Activated T-cell treated with anti-CD3 and anti-CD28 coated beads, Interleukin-2, amount 50 U/mL, for 24 hours (primary cell): ENCODE measurements at regions not wholly inside any gene's neighbourhood (a gene's known extent, or its start where the extent isn't known, plus 50 kb on each side); places are given as distances from the start of the nearest gene placed in this dataset.
"Not testable (repeated sequence)": the region's sequence is repeated elsewhere in the genome, so short reads cannot be mapped to it uniquely, and the experiment has no call there.

Source experiments
- DNase-seq: peaks from one replicate; pipeline ENCODE4 v3.0.0-alpha.2; 2020
- H3K27ac Mint-ChIP-seq: 2 replicates; pipeline ENCODE4 v1.8.0; 2020; ENCODE audit warnings: mild to moderate bottlenecking, mixed read lengths
- H3K27me3 Mint-ChIP-seq: 2 replicates; pipeline ENCODE4 v1.8.0; 2020; ENCODE audit warnings: mixed read lengths
- H3K36me3 Mint-ChIP-seq: 2 replicates; pipeline ENCODE4 v1.8.0; 2020; ENCODE audit warnings: low read depth, mixed read lengths
- H3K4me1 Mint-ChIP-seq: 2 replicates; pipeline ENCODE4 v1.8.0; 2020; ENCODE audit warnings: low read depth, mixed read lengths
- H3K4me3 Mint-ChIP-seq: 2 replicates; pipeline ENCODE4 v1.8.0; 2020; ENCODE audit warnings: mild to moderate bottlenecking, moderate library complexity, mixed read lengths
- H3K9me3 Mint-ChIP-seq: 2 replicates; pipeline ENCODE4 v1.8.0; 2020; ENCODE audit warnings: mixed read lengths

GRCh38 chr2:54047658-54048057 lies 67.8 kb upstream of the ACYP2 start:
- Mint-ChIP-seq H3K4me3 (no peak overlapping the region), H3K9me3 (no peaks in the 10 kb centered on the region), H3K36me3 (peaks cover 20% of the 10 kb centered on the region), H3K4me1 (peaks cover 31% of the 10 kb centered on the region), H3K27me3 (no peaks in the 10 kb centered on the region), H3K27ac (no peak overlapping the region)
- DNase-seq, result no peak

DNA sequence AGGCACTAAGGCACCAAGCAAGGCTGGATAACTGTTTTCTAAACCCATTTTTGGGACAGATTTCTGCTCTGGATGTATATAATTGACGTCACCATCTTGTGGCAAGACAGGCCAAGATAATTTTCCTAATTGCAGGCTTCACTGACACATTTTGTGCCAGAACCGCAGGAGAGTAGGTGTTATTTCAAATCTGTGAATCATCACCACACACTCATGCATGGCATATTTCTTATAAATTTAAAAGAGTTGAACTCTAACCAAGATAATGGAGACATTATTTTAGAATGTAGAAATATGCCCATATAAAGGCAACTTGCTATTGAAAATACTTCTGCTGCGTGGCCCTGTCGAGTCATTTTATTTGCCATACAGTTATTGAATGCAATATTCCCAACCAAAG lies 68.3 kb upstream of the ACYP2 start:
- peaks cover 17% of the 10 kb centered on the region for H3K36me3 Mint-ChIP-seq
- H3K9me3 Mint-ChIP-seq, result no peaks in the 10 kb centered on the region
- peaks cover 36% of the 10 kb centered on the region for H3K4me1 Mint-ChIP-seq
- H3K27me3 Mint-ChIP-seq, result no peaks in the 10 kb centered on the region
- H3K4me3 Mint-ChIP-seq, result no peak overlapping the region
- H3K27ac Mint-ChIP-seq, result no peak overlapping the region
- DNase-seq, result no peak

DNA sequence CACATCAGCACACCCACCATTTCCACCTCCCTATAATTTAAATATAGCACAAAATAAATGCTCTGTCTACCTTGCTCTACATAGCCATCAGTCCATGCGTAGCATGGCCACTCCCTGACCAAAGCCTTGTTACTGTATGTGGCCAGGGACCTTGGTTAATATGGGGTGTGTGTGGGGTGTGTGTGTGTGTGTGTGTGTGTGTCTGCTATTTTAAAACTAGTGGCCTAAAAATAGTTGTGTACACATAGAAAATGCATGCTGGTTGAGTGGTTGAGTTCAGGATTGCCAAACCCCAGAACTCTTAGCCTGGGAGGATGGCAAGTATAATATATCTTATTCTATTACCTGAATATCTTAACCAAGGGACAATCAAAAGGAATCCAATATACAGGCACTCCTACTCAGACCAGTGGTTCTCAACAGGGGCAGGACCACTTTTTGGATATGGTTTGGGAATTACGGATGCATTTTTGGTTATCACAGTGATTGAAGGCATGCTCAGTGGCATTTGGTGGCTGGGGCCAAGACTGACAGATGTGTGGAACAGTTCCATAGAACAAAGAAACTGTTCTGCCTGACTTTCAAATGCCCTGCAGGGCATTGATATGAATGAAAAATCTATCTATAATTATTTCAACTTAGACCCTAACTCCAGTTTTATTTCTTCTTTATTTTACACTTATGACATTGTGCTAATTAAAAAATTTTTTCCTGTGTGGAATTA lies 72.3 kb upstream of the PSME4 start:
- no peak overlapping the region for H3K27ac Mint-ChIP-seq
- peaks cover 27% of the 10 kb centered on the region for H3K4me1 Mint-ChIP-seq
- no peaks in the 10 kb centered on the region for H3K9me3 Mint-ChIP-seq
- H3K36me3 Mint-ChIP-seq, result peaks cover 9% of the 10 kb centered on the region
- no peak overlapping the region for H3K4me3 Mint-ChIP-seq
- no peaks in the 10 kb centered on the region for H3K27me3 Mint-ChIP-seq
- DNase-seq, result no peak

DNA sequence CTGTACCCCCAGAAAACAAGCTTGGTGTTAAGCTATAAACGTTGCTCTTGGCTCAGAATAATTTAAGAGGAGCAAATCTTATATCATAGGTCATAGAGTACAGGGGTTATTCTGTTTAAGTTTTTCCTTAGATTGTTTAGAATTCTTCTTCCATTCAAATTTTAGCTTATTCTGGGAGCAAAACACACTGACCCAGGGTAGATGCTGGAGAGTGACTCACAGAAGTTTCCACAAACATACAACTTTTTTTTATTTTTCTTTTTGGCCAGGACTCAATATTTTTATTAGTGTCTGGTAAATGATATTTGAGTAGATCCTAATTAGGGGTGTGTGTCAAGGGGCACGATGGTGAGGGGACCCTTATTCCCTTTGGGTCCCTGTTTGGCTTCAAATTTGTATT lies 71.5 kb upstream of the PSME4 start:
- H3K9me3 Mint-ChIP-seq, result no peaks in the 10 kb centered on the region
- H3K4me3 Mint-ChIP-seq, result no peak overlapping the region
- no peak overlapping the region for H3K27ac Mint-ChIP-seq
- H3K4me1 Mint-ChIP-seq, result peaks cover 21% of the 10 kb centered on the region
- H3K36me3 Mint-ChIP-seq, result peaks cover 9% of the 10 kb centered on the region
- DNase-seq, result no peak
- no peaks in the 10 kb centered on the region for H3K27me3 Mint-ChIP-seq

GRCh38 chr2:54041135-54041534 lies 70.3 kb upstream of the PSME4 start:
- peak; percentile 72 for DNase-seq
- H3K4me1 Mint-ChIP-seq, result peaks cover 11% of the 10 kb centered on the region
- H3K9me3 Mint-ChIP-seq, result no peaks in the 10 kb centered on the region
- no peak overlapping the region for H3K4me3 Mint-ChIP-seq
- peaks cover 9% of the 10 kb centered on the region for H3K36me3 Mint-ChIP-seq
- H3K27ac Mint-ChIP-seq, result no peak overlapping the region
- no peaks in the 10 kb centered on the region for H3K27me3 Mint-ChIP-seq

- Mint-ChIP-seq H3K27me3 (no peaks in the 10 kb centered on the region), H3K4me1 (peaks cover 11% of the 10 kb centered on the region), H3K36me3 (peaks cover 8% of the 10 kb centered on the region), H3K4me3 (no peak overlapping the region), H3K27ac (no peak overlapping the region), H3K9me3 (no peaks in the 10 kb centered on the region)
- DNase-seq, result no peak
Measured at GRCh38 chr2:54040685-54041084, 69.9 kb upstream of the PSME4 start.

- Mint-ChIP-seq H3K4me3 (no peak overlapping the region), H3K27me3 (no peaks in the 10 kb centered on the region), H3K27ac (no peak overlapping the region), H3K36me3 (peaks cover 6% of the 10 kb centered on the region), H3K4me1 (peaks cover 11% of the 10 kb centered on the region), H3K9me3 (no peaks in the 10 kb centered on the region)
- DNase-seq, result no peak
Measured at GRCh38 chr2:54040250-54040649, 69.5 kb upstream of the PSME4 start.

DNA sequence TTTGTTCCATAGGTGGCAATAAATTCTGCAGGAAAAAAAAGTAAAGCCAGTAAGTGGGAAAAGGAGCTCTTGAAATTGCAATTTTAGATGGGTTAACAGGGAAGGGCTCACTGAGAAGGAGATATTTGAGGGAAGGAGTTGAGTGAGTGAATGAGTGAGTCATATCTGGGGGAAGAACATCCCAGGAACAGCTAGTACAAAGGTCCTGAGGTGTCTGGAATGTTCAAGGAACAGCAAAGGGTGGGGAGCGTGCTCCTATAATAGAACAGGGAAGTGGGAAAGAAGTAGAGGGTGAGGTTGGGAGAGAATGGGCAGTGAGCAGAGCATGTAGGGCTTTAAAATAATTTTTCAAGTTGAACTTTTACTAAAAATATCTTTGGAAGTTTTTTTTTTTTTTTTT lies 68.0 kb upstream of the PSME4 start:
- no peak for DNase-seq
- Mint-ChIP-seq H3K27ac (no peak overlapping the region), H3K4me1 (peaks cover 8% of the 10 kb centered on the region), H3K27me3 (no peaks in the 10 kb centered on the region), H3K36me3 (no peaks in the 10 kb centered on the region), H3K9me3 (no peaks in the 10 kb centered on the region), H3K4me3 (no peak overlapping the region)

GRCh38 chr2:54031288-54031687 lies 60.5 kb upstream of the PSME4 start:
- H3K4me1 Mint-ChIP-seq, H3K36me3 Mint-ChIP-seq, H3K4me3 Mint-ChIP-seq, H3K27me3 Mint-ChIP-seq, H3K9me3 Mint-ChIP-seq, H3K27ac Mint-ChIP-seq, DNase-seq: not testable (repeated sequence)

DNA sequence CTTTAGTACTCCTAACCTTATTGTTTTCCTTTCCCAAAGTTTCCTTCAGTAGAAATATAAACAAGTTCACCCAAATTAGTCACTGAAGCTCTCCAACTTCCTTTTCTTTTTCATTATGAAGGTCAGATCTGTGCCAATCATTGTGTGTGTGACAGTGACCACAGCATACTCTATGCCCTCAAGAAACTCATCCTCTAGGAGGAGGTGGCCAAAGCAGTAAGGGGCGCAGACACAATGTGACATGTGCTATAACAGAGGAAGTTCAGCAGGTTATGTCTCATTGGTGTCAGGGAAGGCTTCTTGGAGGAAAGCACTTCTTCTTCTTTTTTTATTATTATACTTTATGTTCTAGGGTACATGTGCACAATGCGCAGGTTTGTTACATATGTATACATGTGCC lies 60.0 kb upstream of the PSME4 start:
- Mint-ChIP-seq H3K27me3 (no peaks in the 10 kb centered on the region), H3K4me1 (peaks cover 4% of the 10 kb centered on the region), H3K27ac (no peak overlapping the region), H3K36me3 (no peaks in the 10 kb centered on the region), H3K4me3 (no peak overlapping the region), H3K9me3 (no peaks in the 10 kb centered on the region)
- no peak for DNase-seq

GRCh38 chr2:54030396-54030741 lies 59.6 kb upstream of the PSME4 start:
- DNase-seq, result no peak
- no peak overlapping the region for H3K27ac Mint-ChIP-seq

GRCh38 chr2:54029721-54030395 lies 59.1 kb upstream of the PSME4 start:
- no peak overlapping the region for H3K4me3 Mint-ChIP-seq
- no peaks in the 10 kb centered on the region for H3K9me3 Mint-ChIP-seq
- H3K27ac Mint-ChIP-seq, result no peak overlapping the region
- H3K4me1 Mint-ChIP-seq, result peaks cover 9% of the 10 kb centered on the region
- DNase-seq, result no peak
- H3K36me3 Mint-ChIP-seq, result no peaks in the 10 kb centered on the region
- no peaks in the 10 kb centered on the region for H3K27me3 Mint-ChIP-seq

More at GRCh38 chr2:54030396-54030741, 59.6 kb upstream of the PSME4 start:
- Mint-ChIP-seq H3K36me3 (no peaks in the 10 kb centered on the region), H3K9me3 (no peaks in the 10 kb centered on the region), H3K4me1 (peaks cover 6% of the 10 kb centered on the region), H3K4me3 (no peak overlapping the region), H3K27me3 (no peaks in the 10 kb centered on the region)

DNA sequence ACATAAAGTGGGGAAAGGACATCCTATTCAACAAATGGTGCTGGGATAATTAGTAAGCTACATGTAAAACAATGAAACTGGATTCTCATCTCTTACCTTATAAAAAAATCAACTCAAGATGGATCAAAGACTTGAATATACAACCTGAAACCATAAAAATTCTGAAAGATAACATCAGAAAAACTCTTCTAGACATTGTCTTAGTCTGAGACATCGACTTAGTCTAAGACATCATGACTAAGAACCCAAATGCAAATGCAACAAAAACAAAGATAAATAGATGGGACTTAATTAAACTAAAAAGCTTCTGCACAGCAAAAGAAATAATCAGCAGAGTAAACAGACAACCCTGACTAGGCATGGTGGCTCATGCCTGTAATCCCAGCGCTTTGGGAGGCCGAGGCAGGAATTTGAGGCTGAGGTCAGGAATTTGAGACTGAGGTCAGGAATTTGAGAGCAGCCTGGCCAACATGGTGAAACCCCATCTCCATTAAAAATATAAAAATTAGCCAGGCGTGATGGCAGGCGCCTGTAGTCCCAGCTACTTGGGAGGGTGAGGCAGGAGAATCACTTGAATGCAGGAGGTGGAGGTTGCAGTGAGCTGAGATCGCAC lies 54.8 kb upstream of the PSME4 start:
- not testable (repeated sequence) for H3K4me3 Mint-ChIP-seq, H3K9me3 Mint-ChIP-seq, H3K27ac Mint-ChIP-seq, H3K27me3 Mint-ChIP-seq, H3K4me1 Mint-ChIP-seq, DNase-seq
- H3K36me3 Mint-ChIP-seq, result peaks cover 15% of the 10 kb centered on the region

DNA sequence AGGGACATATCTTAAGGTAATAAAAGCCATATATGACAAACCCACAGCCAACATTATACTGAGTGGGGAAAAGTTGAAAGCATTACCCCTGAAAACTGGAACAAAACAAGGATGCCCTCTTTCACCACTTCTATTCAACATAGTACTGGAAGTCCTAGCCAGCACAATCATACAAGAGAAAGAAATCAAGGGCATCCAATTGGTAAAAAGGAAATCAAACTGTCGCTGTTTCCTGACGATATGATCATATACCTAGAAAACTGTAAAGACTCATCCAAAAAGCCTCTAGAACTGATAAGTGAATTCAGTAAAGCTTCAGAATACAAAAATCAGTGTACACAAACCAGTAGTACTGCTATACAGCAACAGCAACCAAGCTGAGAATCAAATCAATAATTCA lies 53.8 kb upstream of the PSME4 start:
- H3K27me3 Mint-ChIP-seq, result no peaks in the 10 kb centered on the region
- peaks cover 6% of the 10 kb centered on the region for H3K4me1 Mint-ChIP-seq
- no peak for DNase-seq
- H3K9me3 Mint-ChIP-seq, result peaks cover 10% of the 10 kb centered on the region
- no peak overlapping the region for H3K27ac Mint-ChIP-seq
- no peak overlapping the region for H3K4me3 Mint-ChIP-seq
- H3K36me3 Mint-ChIP-seq, result peaks cover 21% of the 10 kb centered on the region

DNA sequence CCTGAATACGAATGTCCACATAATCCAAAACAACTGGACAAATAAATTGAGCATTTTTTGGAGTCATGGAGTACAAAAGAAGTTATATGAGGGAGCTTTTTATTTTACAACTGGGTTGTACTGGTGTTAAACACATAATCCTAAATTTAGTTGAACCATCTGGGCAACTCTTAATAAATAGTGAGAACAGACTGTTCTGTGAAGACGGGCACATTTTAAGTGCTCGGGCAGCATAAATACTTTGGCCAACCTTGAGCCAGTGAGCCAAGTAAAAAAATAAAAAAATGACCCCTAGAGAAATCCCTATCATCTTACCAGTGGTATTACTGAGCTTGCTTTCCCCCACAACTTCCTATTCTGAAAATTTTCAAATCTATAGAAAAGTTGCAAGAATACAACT lies 50.9 kb upstream of the PSME4 start:
- no peak overlapping the region for H3K4me3 Mint-ChIP-seq
- DNase-seq, result no peak
- no peak overlapping the region for H3K27ac Mint-ChIP-seq
- H3K4me1 Mint-ChIP-seq, result peaks cover 6% of the 10 kb centered on the region
- H3K9me3 Mint-ChIP-seq, result peaks cover 10% of the 10 kb centered on the region
- H3K36me3 Mint-ChIP-seq, result peaks cover 25% of the 10 kb centered on the region
- H3K27me3 Mint-ChIP-seq, result no peaks in the 10 kb centered on the region
